H1 (cell line): ENCODE measurements at regions not wholly inside any gene's neighbourhood (a gene's known extent, or its start where the extent isn't known, plus 50 kb on each side); places are given as distances from the start of the nearest gene placed in this dataset.

Experiments
- RAD21 ChIP-seq, 2 experiments: IDR thresholded peaks in 1 of 2; conservative IDR thresholded peaks in 1 of 2; 2 replicates each; pipeline ENCODE4 v1.6.1; 2011; ENCODE audit warnings: low read depth in 2 of 2, low read length in 2 of 2, improper control_type of control experiment in 1 of 2, inconsistent platforms in 1 of 2, mild to moderate bottlenecking in 1 of 2, moderate library complexity in 1 of 2
- SRF ChIP-seq: IDR thresholded peaks from 2 replicates; pipeline ENCODE4 v1.6.1; 2011; ENCODE audit warnings: mild to moderate bottlenecking, low read depth, low read length, moderate library complexity

DNA sequence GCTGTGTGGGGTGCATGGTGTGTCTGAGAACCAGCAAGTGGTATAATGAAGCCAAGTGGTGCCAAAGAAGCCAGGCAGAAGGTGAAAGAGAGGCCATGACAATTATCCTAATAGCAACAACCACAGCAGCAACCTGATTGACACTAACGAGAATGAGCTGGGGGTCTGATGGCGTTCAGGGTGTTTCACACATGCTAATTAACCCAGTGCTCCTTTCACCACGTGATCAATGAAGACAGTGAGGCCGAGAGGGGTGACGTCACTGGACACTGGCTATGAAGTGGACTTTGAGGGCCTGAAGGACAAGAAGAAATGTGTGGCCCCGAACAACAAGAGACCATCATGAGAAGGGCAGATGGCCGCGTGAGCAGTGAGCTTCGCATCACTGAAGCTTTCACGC, 364.4 kb upstream of the ID2 start (continued):
- TF ChIP-seq RAD21 (IDR thresholded peaks at IDR 0.05 in 1 of 2, conservative IDR thresholded peaks at IDR 0.05 in 1 of 2; ENCODE audit: low read depth in 2 of 2, low read length in 2 of 2) = no peak
- no peak for TF ChIP-seq SRF
- TF ChIP-seq, all 59 proteins: peak for 0
